RPMI7951 (cell line): ENCODE measurements at regions not wholly inside any gene's neighbourhood (a gene's known extent, or its start where the extent isn't known, plus 50 kb on each side); places are given as distances from the start of the nearest gene placed in this dataset.

Experiments
- DNase-seq: peaks from one replicate; pipeline ENCODE4 v3.0.0-alpha.2; 2012; ENCODE audit warnings: low read depth

GRCh38 chr13:105984236-105984635 lies 551.2 kb downstream of the EFNB2 start:
- DNase-seq: no peak

GRCh38 chr13:105982219-105982930 lies 553.1 kb downstream of the EFNB2 start:
- DNase-seq: no peak

- DNase-seq: no peak
Observed at GRCh38 chr13:105979131-105980011, 556.1 kb downstream of the EFNB2 start.

GRCh38 chr13:105974380-105974779 lies 561.1 kb downstream of the EFNB2 start:
- DNase-seq: no peak

GRCh38 chr13:105972811-105973590 lies 562.5 kb downstream of the EFNB2 start:
- no peak for DNase-seq

- no peak for DNase-seq
Observed at GRCh38 chr13:105972306-105972721, 563.1 kb downstream of the EFNB2 start.

GRCh38 chr13:105971738-105972137 lies 563.7 kb downstream of the EFNB2 start:
- no peak for DNase-seq

GRCh38 chr13:105971312-105971711 lies 564.1 kb downstream of the EFNB2 start:
- no peak for DNase-seq

GRCh38 chr13:105969761-105970160 lies 565.7 kb downstream of the EFNB2 start:
- peak; percentile 65 for DNase-seq

GRCh38 chr13:105965910-105966309 lies 569.6 kb downstream of the EFNB2 start:
- DNase-seq: no peak

GRCh38 chr13:105962080-105962479 lies 573.4 kb downstream of the EFNB2 start:
- no peak for DNase-seq

- peak; percentile 46 for DNase-seq
Observed at GRCh38 chr13:105961438-105961837, 574.0 kb downstream of the EFNB2 start.

- DNase-seq: peak; percentile 69
Observed at GRCh38 chr13:105960326-105960725, 575.1 kb downstream of the EFNB2 start.

- no peak for DNase-seq
Observed at GRCh38 chr13:105959876-105960275, 575.6 kb downstream of the EFNB2 start.

GRCh38 chr13:105957769-105958438 lies 577.6 kb downstream of the EFNB2 start:
- DNase-seq: no peak

- DNase-seq: peak; percentile 40
Observed at GRCh38 chr13:105956921-105957320, 578.5 kb downstream of the EFNB2 start.

- no peak for DNase-seq
Observed at GRCh38 chr13:105952973-105953290, 582.5 kb downstream of the EFNB2 start.

GRCh38 chr13:105952233-105952972 lies 583.1 kb downstream of the EFNB2 start:
- no peak for DNase-seq

GRCh38 chr13:105948143-105948542 lies 587.3 kb downstream of the EFNB2 start:
- peak; percentile 33 for DNase-seq

- DNase-seq: peak; percentile 24
Observed at GRCh38 chr13:105940882-105941281, 594.6 kb downstream of the EFNB2 start.

- peak; percentile 98 for DNase-seq
Observed at GRCh38 chr13:105937451-105937850, 598.0 kb downstream of the EFNB2 start.
